Thoracic aorta (tissue), 2 donors: ENCODE measurements at regions not wholly inside any gene's neighbourhood (a gene's known extent, or its start where the extent isn't known, plus 50 kb on each side); places are given as distances from the start of the nearest gene placed in this dataset.

ENCODE experiments used
- ATAC-seq: fragments of 150-250 bp; one replicate; pipeline ENCODE4 v1.8.0; 2017; ENCODE audit warnings: low read depth; ENCODE audit not compliant: insufficient number of reproducible peaks, low FRiP score
- DNase-seq: peaks from one replicate; pipeline ENCODE4 v3.0.0-alpha.2; 2020; ENCODE audit warnings: low spot score
- H3K27ac ChIP-seq, 2 donors: fragments of 200-600 bp; sonication (generic); 1 replicate in 1 of 2; 2 replicates in 1 of 2; pipeline ENCODE4 v1.5.1; 2016; ENCODE audit warnings: mild to moderate bottlenecking in 2 of 2, moderate library complexity in 2 of 2
- H3K27me3 ChIP-seq: fragments of 200-600 bp; sonication (generic); replicated peaks from 2 replicates; pipeline ENCODE4 v1.6.0; 2016; ENCODE audit warnings: mild to moderate bottlenecking; ENCODE audit not compliant: insufficient read depth
- H3K36me3 ChIP-seq: fragments of 200-600 bp; sonication (generic); one replicate; pipeline ENCODE4 v1.5.1; 2016
- H3K4me1 ChIP-seq, 2 donors: fragments of 200-600 bp; sonication (generic); 1 replicate in 1 of 2; 2 replicates in 1 of 2; pipeline versions ENCODE4 v1.5.1 to v1.6.0; 2016; ENCODE audit warnings: low read depth in 2 of 2, mild to moderate bottlenecking in 1 of 2; ENCODE audit not compliant: control insufficient read depth in 1 of 2
- H3K4me3 ChIP-seq: fragments of 200-600 bp; sonication (generic); 2 replicates; pipeline ENCODE4 v1.5.1; 2016; ENCODE audit warnings: mild to moderate bottlenecking
- H3K9me3 ChIP-seq: fragments of 200-600 bp; sonication (generic); 2 replicates; pipeline ENCODE4 v1.5.1; 2016
- TF ChIP-seq, protein P1 (sequence below): fragments of 200-600 bp; sonication (generic); IDR thresholded peaks from one replicate; pipeline ENCODE4 v1.5.1; 2019; ENCODE audit warnings: antibody characterized with exemption

DNA sequence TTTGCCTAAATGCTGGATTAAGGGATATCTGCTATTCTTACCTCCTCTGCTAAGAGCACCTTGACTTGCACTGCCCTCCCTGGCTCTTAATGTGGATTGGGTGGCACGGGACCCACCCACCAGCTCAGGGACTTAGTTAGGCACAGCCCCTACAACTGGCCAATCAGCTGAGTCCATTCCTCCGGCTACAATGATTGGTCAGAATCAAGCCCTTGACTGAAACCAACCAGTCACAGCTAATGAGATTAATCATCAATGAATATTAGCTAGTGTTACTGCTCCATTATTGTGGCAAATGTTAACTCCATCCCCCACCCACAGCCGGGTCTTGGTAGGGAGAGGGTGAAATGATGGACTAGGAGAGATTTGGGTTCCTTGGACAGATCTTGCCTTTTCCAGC lies 328.0 kb downstream of the MN1 start:
- no peak for DNase-seq
- H3K36me3 ChIP-seq: no peaks in the 10 kb centered on the region
- TF ChIP-seq, protein P1, sequence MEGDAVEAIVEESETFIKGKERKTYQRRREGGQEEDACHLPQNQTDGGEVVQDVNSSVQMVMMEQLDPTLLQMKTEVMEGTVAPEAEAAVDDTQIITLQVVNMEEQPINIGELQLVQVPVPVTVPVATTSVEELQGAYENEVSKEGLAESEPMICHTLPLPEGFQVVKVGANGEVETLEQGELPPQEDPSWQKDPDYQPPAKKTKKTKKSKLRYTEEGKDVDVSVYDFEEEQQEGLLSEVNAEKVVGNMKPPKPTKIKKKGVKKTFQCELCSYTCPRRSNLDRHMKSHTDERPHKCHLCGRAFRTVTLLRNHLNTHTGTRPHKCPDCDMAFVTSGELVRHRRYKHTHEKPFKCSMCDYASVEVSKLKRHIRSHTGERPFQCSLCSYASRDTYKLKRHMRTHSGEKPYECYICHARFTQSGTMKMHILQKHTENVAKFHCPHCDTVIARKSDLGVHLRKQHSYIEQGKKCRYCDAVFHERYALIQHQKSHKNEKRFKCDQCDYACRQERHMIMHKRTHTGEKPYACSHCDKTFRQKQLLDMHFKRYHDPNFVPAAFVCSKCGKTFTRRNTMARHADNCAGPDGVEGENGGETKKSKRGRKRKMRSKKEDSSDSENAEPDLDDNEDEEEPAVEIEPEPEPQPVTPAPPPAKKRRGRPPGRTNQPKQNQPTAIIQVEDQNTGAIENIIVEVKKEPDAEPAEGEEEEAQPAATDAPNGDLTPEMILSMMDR: no peak
- H3K9me3 ChIP-seq: no peaks in the 10 kb centered on the region
- no peaks in the 10 kb centered on the region for H3K27me3 ChIP-seq
- no peak overlapping the region for H3K27ac ChIP-seq
- no peak for ATAC-seq
- no peaks in the 10 kb centered on the region for H3K4me1 ChIP-seq
- no peak overlapping the region for H3K4me3 ChIP-seq

DNA sequence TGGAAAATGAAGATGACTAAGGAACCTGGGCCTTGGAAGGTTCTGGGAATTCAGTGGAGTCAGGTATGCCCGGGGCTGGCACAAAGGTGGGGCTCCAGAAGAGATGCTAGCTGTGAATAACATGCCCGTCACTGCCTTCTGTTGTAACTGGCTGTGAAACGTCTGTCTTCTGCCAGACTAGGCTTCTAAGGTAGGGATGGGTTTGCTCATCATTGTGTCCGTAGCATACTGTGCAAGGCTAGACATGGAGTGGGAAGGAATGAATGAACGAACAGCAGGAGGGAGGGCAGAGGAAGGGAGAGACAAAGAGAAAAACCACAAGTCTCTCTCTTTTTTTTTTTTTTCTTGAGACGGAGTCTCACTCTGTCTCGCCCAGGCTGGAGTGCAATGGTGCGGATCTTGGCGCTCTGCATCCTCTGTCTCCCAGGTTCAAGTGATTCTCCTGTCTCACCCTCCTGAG lies 327.4 kb downstream of the MN1 start:
- Histone ChIP-seq H3K27me3 (no peaks in the 10 kb centered on the region), H3K27ac (no peak overlapping the region), H3K4me1 (no peaks in the 10 kb centered on the region), H3K36me3 (no peaks in the 10 kb centered on the region), H3K9me3 (no peaks in the 10 kb centered on the region), H3K4me3 (no peak overlapping the region)
- DNase-seq (no peak), ATAC-seq (no peak)
- TF ChIP-seq, protein P1: no peak

DNA sequence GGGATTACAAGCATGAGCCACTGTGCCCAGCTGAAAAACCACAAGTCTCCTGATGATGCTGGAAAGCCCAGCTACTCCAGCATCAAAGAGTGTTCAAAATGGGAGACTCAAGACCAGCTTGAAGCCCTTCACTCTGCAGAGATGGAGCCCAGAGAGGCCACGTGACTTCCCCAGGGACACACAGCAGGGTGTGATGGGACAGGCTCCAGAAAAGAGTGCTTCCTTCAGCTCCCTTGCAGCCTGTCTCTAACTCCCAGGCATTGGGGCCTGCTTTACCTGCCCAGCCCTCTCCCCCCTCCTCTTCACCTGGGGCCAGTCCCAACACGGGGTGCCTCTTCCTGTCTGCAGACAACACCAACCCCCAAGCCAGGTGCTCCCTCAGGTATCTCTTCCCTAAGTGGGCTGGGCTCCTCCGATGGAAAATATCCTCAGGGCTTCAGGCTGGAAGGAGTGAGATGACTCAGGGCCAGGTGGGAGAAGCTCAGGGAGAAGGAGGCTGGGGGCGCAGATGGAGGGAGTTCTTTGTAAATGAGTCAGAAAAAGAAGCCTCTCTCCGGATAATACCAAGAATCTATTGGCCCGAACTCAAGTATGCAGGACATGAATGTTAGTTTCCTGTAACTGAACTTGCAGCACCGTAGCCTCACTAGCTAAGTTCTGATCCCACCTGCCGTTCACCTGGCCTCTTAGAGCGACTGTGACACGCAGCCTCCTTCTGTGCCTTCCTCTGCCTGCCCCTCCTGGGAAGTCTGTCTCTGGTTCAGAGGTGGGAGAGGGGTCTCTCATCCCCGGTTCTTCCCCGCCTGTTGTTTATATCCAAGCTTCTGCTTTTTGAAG lies 326.6 kb downstream of the MN1 start:
- ATAC-seq: no peak
- TF ChIP-seq, protein P1: no peak

DNA sequence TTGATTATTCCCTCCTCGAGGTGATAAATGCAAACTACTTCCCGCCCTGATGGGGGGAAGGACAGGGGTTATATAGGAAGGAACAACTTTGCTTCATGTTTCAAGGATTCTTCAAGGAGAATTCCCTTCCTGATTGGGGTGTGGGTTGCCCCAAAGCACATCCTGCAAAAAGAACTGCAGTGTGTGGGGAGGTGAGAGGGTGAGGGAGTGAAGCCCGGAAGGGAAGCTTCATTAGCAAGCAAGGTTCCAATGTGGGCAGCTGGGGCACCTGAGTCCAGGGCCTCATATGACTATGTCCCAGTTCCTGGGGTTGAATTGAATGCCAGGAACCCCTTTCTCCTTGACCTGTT lies 326.0 kb downstream of the MN1 start:
- no peak overlapping the region for H3K27ac ChIP-seq
- ATAC-seq: no peak

More for the DNA sequence above, 326.6 kb downstream of the MN1 start:
- no peak for DNase-seq
- H3K27me3 ChIP-seq: no peaks in the 10 kb centered on the region
- no peak overlapping the region for H3K27ac ChIP-seq
- no peak overlapping the region for H3K4me3 ChIP-seq
- H3K4me1 ChIP-seq: no peaks in the 10 kb centered on the region
- no peaks in the 10 kb centered on the region for H3K36me3 ChIP-seq
- no peaks in the 10 kb centered on the region for H3K9me3 ChIP-seq

DNA sequence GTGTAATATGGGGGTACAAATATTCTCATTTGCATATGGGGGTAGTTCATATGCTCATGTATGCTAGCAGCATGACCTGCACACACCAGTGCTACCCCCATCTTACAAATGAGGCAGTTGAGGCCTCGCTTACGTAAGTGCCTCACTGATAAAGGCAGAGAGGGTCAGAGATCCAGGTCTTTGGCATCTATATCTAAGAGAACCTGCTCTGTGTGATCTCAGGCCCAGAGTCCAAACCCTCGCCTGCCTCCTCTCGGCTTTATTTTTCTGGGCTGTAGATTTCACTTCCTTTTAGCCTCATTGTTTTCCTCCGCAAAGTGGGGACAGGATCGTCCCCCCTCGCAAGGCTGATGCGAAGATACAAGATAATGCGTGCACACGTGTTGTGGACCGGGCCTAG lies 325.2 kb downstream of the MN1 start:
- Histone ChIP-seq H3K27ac (no peak overlapping the region), H3K4me1 (no peaks in the 10 kb centered on the region), H3K9me3 (no peaks in the 10 kb centered on the region), H3K4me3 (no peak overlapping the region), H3K27me3 (no peaks in the 10 kb centered on the region), H3K36me3 (no peaks in the 10 kb centered on the region)
- TF ChIP-seq, protein P1: no peak
- no peak for DNase-seq
- no peak for ATAC-seq

More for the DNA sequence above, 326.0 kb downstream of the MN1 start:
- H3K27me3 ChIP-seq: no peaks in the 10 kb centered on the region
- H3K36me3 ChIP-seq: no peaks in the 10 kb centered on the region
- H3K4me3 ChIP-seq: no peak overlapping the region
- H3K9me3 ChIP-seq: no peaks in the 10 kb centered on the region
- no peak for DNase-seq
- no peaks in the 10 kb centered on the region for H3K4me1 ChIP-seq
- TF ChIP-seq, protein P1: no peak
